Neuronal stem cell (in vitro differentiated cells): ENCODE measurements at regions not wholly inside any gene's neighbourhood (a gene's known extent, or its start where the extent isn't known, plus 50 kb on each side); places are given as distances from the start of the nearest gene placed in this dataset.
A peak's percentile ranks its signal among the peaks of the same experiment; 100 is the strongest.

ENCODE experiments used
- DNase-seq: peaks from one replicate; pipeline ENCODE4 v3.0.0-alpha.2; 2013; ENCODE audit warnings: low spot score
- H2AFZ ChIP-seq: one replicate; pipeline ENCODE4 v1.6.1; 2013; ENCODE audit warnings: mild to moderate bottlenecking, low read length, inconsistent platforms
- H2AK5ac ChIP-seq: 2 replicates; pipeline ENCODE4 v1.6.1; 2013; ENCODE audit warnings: low read depth, mild to moderate bottlenecking, inconsistent platforms, low read length, moderate library complexity, mixed read lengths
- H2BK120ac ChIP-seq: 2 replicates; pipeline ENCODE4 v1.6.1; 2013; ENCODE audit warnings: low read depth, mild to moderate bottlenecking, inconsistent platforms, low read length, moderate library complexity, mixed read lengths
- H2BK12ac ChIP-seq: one replicate; pipeline ENCODE4 v1.6.1; 2013; ENCODE audit warnings: low read length, inconsistent platforms
- H2BK15ac ChIP-seq: 2 replicates; pipeline ENCODE4 v1.6.1; 2013; ENCODE audit warnings: mild to moderate bottlenecking, low read length, inconsistent platforms, mixed read lengths
- H2BK5ac ChIP-seq: one replicate; pipeline ENCODE4 v1.6.1; 2013; ENCODE audit warnings: inconsistent platforms, mild to moderate bottlenecking, low read length, moderate library complexity
- H3K14ac ChIP-seq: one replicate; pipeline ENCODE4 v1.6.1; 2013; ENCODE audit warnings: low read length, inconsistent platforms
- H3K18ac ChIP-seq: 2 replicates; pipeline ENCODE4 v1.6.1; 2013; ENCODE audit warnings: low read length, inconsistent platforms
- H3K23ac ChIP-seq: 2 replicates; pipeline ENCODE4 v1.6.1; 2013; ENCODE audit warnings: low read depth, mild to moderate bottlenecking, mixed read lengths, low read length, inconsistent platforms; ENCODE audit not compliant: poor library complexity
- H3K27ac ChIP-seq: replicated peaks from 3 replicates; pipeline ENCODE4 v1.5.1; 2013; ENCODE audit warnings: low read length, inconsistent platforms
- H3K27me3 ChIP-seq, 3 experiments: 2 replicates each; pipeline ENCODE4 v1.6.1; 2013; ENCODE audit warnings: low read length in 3 of 3, mild to moderate bottlenecking in 2 of 3, inconsistent platforms in 1 of 3, low read depth in 1 of 3, mixed read lengths in 1 of 3, moderate library complexity in 1 of 3; ENCODE audit not compliant: control insufficient read depth in 3 of 3, insufficient read depth in 3 of 3
- H3K36me3 ChIP-seq, 2 donors: replicated peaks in 1 of 2; 2 replicates each; pipeline ENCODE4 v1.6.1; 2013; ENCODE audit warnings: low read length in 2 of 2; ENCODE audit not compliant: control insufficient read depth in 2 of 2, insufficient read depth in 2 of 2
- H3K4ac ChIP-seq: 2 replicates; pipeline ENCODE4 v1.6.1; 2013; ENCODE audit warnings: inconsistent platforms, mild to moderate bottlenecking, low read length, moderate library complexity
- H3K4me1 ChIP-seq, 2 donors: 1 replicate in 1 of 2; 2 replicates in 1 of 2; pipeline ENCODE4 v1.6.1; 2013; ENCODE audit warnings: low read length in 2 of 2, low read depth in 1 of 2; ENCODE audit not compliant: control insufficient read depth in 2 of 2, insufficient read depth in 1 of 2
- H3K4me2 ChIP-seq: one replicate; pipeline ENCODE4 v1.6.1; 2013; ENCODE audit warnings: mild to moderate bottlenecking, low read length, inconsistent platforms; ENCODE audit not compliant: insufficient read depth, poor library complexity, severe bottlenecking
- H3K4me3 ChIP-seq, 2 donors: 2 replicates each; pipeline ENCODE4 v1.5.1; 2013; ENCODE audit warnings: low read length in 2 of 2, mild to moderate bottlenecking in 2 of 2, inconsistent platforms in 1 of 2, moderate library complexity in 1 of 2
- H3K79me1 ChIP-seq: one replicate; pipeline ENCODE4 v1.6.1; 2013; ENCODE audit warnings: low read depth, mild to moderate bottlenecking, inconsistent platforms, low read length, moderate library complexity
- H3K9ac ChIP-seq: one replicate; pipeline ENCODE4 v1.6.1; 2013; ENCODE audit warnings: mild to moderate bottlenecking, low read depth, low read length, inconsistent platforms; ENCODE audit not compliant: poor library complexity
- H3K9me3 ChIP-seq, 2 donors: replicated peaks in 1 of 2; 2 replicates each; pipeline versions ENCODE3 to v1.6.1; 2013; ENCODE audit warnings: low read length in 2 of 2, mild to moderate bottlenecking in 2 of 2, inconsistent platforms in 1 of 2, low read depth in 1 of 2, mixed read lengths in 1 of 2, moderate library complexity in 1 of 2; ENCODE audit not compliant: control insufficient read depth in 2 of 2, insufficient read depth in 1 of 2
- H4K8ac ChIP-seq: one replicate; pipeline ENCODE4 v1.6.1; 2013; ENCODE audit warnings: low read depth, mild to moderate bottlenecking, inconsistent platforms, low read length, moderate library complexity
- H4K91ac ChIP-seq: one replicate; pipeline ENCODE4 v1.6.1; 2013; ENCODE audit warnings: low read length, low read depth, mild to moderate bottlenecking, inconsistent platforms; ENCODE audit not compliant: poor library complexity
- WGBS, 2 donors: extraction: QIAGEN DNeasy Blood & Tissue Kit; methylation state at CpG; one replicate each; pipeline ENCODE4 v1.1.7; 2013; ENCODE audit warnings: missing lambda C conversion rate in 2 of 2, mixed read lengths in 1 of 2; ENCODE audit not compliant: insufficient read length in 2 of 2, insufficient replicate concordance in 1 of 2; ENCODE audit errors: extremely low coverage in 2 of 2; 5-methylcytosine and 5-hydroxymethylcytosine counted together

GRCh38 chr14:46734286-46734685, 82.7 kb upstream of the RPL10L start:
- no peak for DNase-seq
- H2BK12ac ChIP-seq = no peak overlapping the region
- H3K27ac ChIP-seq = no peak overlapping the region
- H2BK5ac ChIP-seq = no peak overlapping the region
- no peak overlapping the region for H3K9ac ChIP-seq
- WGBS, 2 donors = no CpG with 5 or more reads among the region's 4 CpGs
- H3K79me1 ChIP-seq = no peaks in the 10 kb centered on the region
- no peak overlapping the region for H2BK15ac ChIP-seq
- no peak overlapping the region for H2BK120ac ChIP-seq
- no peak overlapping the region for H3K23ac ChIP-seq
- no peaks in the 10 kb centered on the region for H3K36me3 ChIP-seq
- H3K14ac ChIP-seq = no peak overlapping the region
- no peak overlapping the region for H2AFZ ChIP-seq
- H3K4me3 ChIP-seq = no peak overlapping the region
- no peak overlapping the region for H4K91ac ChIP-seq
- no peak overlapping the region for H3K18ac ChIP-seq
- no peak overlapping the region for H3K4ac ChIP-seq
- no peak overlapping the region for H4K8ac ChIP-seq
- no peaks in the 10 kb centered on the region for H3K27me3 ChIP-seq
- no peak overlapping the region for H2AK5ac ChIP-seq
- no peak overlapping the region for H3K4me2 ChIP-seq
- no peaks in the 10 kb centered on the region for H3K9me3 ChIP-seq
- no peaks in the 10 kb centered on the region for H3K4me1 ChIP-seq

- H3K23ac ChIP-seq = no peak overlapping the region
- H3K27me3 ChIP-seq = no peaks in the 10 kb centered on the region
- peak overlapping the region; percentile 26 for H2AFZ ChIP-seq
- H3K27ac ChIP-seq = no peak overlapping the region
- H3K4me2 ChIP-seq = no peak overlapping the region
- H2AK5ac ChIP-seq = no peak overlapping the region
- no peaks in the 10 kb centered on the region for H3K9me3 ChIP-seq
- no peak for DNase-seq
- no peak overlapping the region for H2BK5ac ChIP-seq
- H3K4me1 ChIP-seq = no peaks in the 10 kb centered on the region
- H3K79me1 ChIP-seq = no peaks in the 10 kb centered on the region
- no peak overlapping the region for H3K9ac ChIP-seq
- no peaks in the 10 kb centered on the region for H3K36me3 ChIP-seq
- WGBS, 2 donors = no CpG with 5 or more reads among the region's 3 CpGs
- no peak overlapping the region for H3K18ac ChIP-seq
- no peak overlapping the region for H3K4me3 ChIP-seq
- no peak overlapping the region for H4K91ac ChIP-seq
- H2BK15ac ChIP-seq = no peak overlapping the region
- no peak overlapping the region for H2BK120ac ChIP-seq
- no peak overlapping the region for H4K8ac ChIP-seq
- H3K14ac ChIP-seq = no peak overlapping the region
- H3K4ac ChIP-seq = no peak overlapping the region
- H2BK12ac ChIP-seq = no peak overlapping the region
These were observed 65.6 kb upstream of the RPL10L start for GRCh38 chr14:46717211-46717610.
